ENCODE measurements at regions not wholly inside any gene's neighbourhood (a gene's known extent, or its start where the extent isn't known, plus 50 kb on each side); places are given as distances from the start of the nearest gene placed in this dataset.
"Not testable (repeated sequence)": the region's sequence is repeated elsewhere in the genome, so short reads cannot be mapped to it uniquely, and the experiment has no call there.

DNA sequence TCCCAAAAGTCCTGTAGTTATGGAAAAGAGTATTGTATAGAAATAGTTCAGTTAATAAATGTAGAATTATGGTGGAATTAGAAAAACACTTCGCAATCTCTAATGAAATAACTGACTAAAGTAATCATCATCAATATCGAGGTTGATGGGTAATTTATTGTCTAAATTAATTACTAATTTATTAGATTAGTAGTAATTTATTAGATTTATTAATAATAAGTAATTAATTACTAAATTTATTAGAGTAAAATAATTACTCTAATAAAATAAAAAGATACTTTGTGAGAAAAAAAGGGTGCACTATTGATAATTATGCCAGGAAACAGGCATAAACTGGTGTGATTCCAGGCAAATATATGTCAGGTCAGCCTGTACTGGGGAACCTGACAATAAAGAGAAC, 455.6 kb downstream of the AASDHPPT start:
- no peak for DNase-seq
- intact Hi-C loops (cut with DNase I): no loop called here

DNA sequence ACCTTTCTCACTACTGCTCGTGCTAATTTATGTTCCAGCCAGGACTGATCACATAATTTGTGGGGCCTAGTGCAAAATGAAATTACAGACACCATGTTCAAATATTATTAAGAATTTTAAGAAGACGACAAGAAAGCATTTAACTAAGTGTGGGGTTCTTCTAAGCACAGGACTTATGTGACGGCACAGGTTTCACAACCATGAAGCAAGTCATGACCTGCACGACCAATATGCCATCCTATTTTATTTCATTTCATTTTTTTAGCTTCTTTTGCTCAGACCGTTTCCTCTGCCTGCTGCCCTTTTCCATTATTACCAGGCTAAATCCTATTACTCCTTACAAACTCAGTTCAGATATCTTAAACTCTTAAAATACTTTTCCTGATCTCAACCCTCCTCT, 462.5 kb downstream of the AASDHPPT start:
- DNase-seq: no peak
- intact Hi-C loops (cut with DNase I): no loop called here

DNA sequence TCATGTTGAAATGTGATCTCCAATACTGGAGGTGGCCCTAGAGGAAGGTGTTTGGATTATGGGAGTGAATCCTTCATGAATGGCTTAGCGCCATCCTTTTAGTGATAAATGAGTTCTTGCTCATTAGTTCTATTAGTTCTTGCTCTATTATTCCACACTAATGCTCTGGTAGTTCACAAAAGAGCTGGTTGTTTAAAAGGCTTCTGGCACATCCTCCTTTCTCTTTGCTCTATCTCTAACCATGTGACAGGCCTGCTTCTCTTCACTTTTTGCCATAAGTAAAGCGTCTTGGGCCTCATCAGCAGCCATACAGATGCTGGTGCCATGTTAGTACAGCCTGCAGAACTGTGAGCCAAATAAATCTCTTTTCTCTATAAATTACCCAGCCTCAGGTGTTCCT, 469.9 kb downstream of the GUCY1A2 start:
- intact Hi-C loops (cut with DNase I): no loop called here
- DNase-seq: no peak

DNA sequence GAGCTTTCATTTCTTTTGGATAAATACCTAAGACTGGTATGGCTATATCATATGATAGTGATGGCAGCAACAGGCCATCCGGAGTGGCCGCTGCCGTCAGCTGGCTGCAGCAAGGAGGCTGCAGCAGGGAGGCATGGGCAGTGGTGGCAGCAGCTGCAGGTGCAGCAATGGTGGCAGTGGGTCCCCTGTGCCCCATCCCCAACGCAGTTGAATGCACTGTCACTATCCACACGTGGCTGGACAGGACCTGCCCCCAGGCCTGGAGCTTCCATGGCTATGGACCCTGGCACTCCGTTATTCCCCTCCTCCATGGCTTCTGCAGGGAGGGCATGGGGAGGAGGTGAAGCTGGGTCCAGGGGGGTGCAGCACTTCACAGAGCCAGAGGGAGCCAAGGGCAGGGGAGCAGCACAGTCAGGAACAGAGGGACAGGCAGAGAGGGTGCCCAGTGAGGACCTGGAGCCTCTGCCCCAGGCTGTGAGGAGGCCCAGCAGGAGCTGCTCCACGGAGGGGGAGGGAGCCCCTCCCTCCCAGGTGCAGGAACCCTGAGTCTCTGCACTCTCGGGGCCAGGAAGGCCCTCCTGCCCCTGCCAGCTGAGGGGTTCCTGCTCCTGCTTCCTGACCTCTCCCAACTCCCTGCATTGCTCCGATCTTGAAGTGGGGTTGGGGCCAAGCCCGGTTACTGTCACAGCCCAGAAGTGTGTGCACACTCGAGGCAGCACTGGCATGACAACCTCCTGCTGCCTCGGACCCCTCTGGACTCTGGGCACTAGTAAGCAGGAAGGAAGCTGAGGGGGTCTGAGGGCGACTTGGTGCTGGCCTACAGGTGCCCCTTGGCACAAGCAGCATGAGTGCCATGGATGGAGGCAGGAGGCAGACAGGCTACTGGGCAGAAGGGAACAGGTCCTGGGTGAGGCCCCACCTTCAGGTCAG, 466.3 kb downstream of the GUCY1A2 start:
- peak in 3 of 10 donors; percentile 31 to 78 (median 41) for DNase-seq
- intact Hi-C loops (cut with DNase I): no loop called here

DNA sequence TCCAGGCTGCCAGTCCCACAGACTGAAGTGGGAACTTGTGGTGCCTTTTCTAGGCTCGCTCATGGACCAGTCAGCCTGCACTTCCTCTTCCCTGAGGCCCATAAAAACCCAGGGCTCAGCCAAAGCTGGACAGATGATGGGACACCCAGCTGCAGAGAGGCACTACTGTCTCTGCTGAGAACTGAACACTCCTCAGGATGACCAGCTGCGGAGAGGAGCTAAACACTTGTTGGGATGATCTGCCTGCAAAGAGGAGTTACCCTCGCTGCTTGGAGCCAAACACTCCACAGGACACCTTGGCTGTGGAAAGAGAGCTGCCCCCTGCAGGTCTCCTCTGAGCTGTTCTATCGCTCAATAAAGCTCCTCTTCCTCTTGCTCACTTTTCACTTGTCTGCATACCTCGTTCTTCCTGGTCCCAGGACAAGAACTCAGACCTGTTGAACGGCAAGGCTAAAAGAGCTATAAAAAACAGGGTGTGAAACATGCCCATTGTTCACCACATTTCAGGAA, 465.5 kb downstream of the GUCY1A2 start:
- DNase-seq: peak in 2 of 10 donors; percentile 35 to 50
- intact Hi-C loops (cut with DNase I): no loop called here

DNA sequence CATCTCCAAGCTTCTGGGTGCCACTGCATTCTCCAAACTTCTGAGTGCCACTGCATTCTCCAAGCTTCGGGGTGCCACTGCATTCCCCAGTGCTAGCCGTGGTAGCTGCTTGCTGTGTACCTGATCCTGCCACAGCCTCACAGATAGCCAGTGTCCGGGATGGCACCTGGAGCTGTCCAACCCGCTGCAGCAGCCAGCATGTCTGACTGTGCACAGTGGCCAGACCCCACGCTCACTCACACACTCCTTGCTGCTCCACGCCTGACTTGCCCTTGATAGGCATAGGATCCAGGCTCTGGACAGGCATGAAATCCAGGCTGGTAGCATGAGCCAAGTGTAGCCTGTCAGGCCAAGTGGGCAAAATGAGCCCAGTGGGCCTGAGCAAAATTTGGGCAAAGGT, 465.0 kb downstream of the GUCY1A2 start:
- intact Hi-C loops (cut with DNase I): no loop called here
- peak in 3 of 10 donors; percentile 47 to 60 (median 55) for DNase-seq

DNA sequence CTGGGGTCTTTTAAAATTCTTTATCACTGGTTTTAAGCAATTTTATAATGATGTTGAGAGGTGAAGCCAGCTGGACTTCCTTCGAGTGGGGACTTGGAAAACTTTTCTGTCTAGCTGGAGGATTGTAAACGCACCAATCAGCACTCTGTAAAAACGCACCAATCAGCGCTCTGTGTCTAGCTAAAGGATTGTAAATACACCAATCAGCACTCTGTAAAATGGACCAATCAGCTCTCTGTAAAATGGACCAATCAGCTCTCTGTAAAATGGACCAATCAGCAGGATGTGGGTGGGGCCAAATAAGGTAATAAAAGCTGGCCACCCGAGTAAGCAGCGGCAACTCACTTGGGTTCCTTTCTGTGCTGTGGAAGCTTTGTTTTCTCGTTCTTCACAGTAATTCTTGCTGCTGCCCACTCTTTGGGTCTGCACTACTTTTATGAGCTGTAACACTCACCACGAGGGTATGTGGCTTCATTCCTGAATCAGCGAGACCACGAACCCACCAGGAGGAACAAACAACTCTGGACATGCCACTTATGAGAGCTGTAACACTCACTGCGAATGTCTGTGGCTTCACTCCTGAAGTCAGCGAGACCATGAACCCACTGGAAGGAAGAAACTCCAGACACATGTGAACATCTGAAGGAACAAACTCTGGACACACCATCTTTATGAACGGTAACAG, 462.6 kb downstream of the GUCY1A2 start:
- intact Hi-C loops (cut with DNase I): not testable (repeated sequence)
- peak in 1 of 10 donors; percentile 30 for DNase-seq

DNA sequence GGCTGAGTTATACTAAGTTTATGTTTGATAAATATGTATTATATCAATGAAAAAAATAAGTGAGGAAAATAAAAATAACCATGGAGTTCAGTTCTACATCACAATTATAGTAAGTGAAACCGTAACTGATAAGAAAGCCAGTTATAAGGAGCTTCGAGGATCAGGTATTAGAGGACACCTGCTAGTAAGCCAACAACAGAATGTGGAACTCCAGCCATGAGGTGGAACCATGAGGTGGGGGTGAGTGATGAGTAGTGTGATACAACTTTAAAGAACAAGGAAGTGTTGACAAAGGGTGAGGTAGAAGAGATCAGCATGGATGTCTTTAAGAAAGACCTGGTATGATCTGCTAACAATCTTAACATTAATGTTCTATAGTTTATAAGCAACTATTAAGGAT, 452.9 kb downstream of the GUCY1A2 start:
- DNase-seq: no peak
- intact Hi-C loops (cut with DNase I): no loop called here

DNA sequence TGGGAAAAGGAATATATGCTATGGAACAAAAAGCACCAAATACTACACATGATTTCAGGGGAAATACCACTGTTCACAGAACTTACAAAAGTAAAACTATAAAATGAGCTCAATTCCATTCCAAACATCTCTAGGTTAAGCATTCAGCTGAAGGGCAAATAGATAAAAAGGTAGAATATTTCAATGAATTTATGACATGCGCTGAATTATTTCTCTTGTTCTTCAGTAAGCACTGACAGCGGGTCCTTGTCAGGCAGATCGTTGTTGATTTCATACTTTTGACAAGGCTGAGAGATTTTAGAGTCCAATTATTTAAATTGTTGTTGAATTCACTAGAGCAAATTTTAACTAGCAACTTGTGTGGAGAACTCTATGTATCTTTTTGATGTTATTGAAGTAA, 449.6 kb downstream of the GUCY1A2 start:
- intact Hi-C loops (cut with DNase I): no loop called here

DNA sequence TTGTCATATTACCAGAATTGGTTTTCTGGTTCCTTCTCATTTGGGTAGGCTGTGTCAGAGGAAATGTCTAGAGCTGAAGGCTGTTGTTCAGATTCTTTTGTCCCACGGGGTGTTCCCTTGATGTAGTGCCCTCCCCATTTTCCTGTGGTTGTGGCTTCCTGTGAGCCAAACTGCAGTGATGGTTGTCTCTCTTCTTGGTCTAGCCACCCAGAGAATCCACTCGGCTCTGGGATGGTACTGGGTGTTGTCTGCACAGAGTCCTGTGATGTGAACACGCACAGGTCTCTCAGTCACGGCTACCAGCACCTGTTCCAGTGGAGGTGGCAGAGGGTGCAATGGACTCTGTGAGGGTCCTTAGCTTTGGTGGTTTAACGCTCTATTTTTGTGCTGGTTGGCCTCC, 440.9 kb downstream of the GUCY1A2 start:
- intact Hi-C loops (cut with DNase I); DNase-seq: not testable (repeated sequence)

More for the DNA sequence above, 449.6 kb downstream of the GUCY1A2 start:
- no peak for DNase-seq

DNA sequence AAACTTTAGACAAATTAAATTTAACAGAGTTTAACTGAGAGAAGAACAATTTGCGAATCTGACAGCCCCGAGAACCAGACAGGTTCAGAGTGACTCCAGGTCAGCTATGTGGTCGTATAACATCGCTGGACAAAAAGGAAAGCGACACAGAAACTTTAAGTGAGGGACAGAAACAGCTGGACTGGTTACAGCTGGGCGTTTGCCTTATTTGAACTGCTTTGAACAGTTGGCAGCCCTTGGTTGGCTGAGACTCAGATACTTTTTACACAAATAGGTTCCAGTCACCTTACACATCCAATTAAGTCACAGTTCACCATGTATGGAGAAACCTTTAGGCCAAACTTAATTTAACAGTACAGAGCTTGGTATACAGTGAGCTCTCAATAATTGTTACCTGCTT, 436.9 kb downstream of the GUCY1A2 start:
- DNase-seq: no peak
- intact Hi-C loops (cut with DNase I): no loop called here

DNA sequence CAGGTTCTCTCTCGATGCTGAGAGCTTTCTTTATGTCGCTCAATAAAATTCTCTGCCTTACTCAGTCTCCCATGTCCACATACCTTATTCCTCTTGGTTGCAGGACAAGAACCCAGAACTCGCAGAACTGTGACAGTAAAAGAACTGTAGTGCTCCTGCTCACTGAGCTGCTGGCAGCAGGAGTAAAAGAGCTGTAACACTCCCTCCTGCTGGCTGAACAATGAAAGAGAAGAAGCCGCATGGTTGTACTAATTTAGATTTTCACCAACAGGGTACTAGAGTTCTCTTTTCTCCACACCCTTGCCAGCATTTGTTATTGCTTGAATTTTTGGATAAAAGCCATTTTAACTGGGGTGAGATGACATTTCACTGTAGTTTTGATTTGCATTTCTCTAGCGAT, 433.2 kb downstream of the GUCY1A2 start:
- DNase-seq: no peak
- intact Hi-C loops (cut with DNase I): no loop called here

DNA sequence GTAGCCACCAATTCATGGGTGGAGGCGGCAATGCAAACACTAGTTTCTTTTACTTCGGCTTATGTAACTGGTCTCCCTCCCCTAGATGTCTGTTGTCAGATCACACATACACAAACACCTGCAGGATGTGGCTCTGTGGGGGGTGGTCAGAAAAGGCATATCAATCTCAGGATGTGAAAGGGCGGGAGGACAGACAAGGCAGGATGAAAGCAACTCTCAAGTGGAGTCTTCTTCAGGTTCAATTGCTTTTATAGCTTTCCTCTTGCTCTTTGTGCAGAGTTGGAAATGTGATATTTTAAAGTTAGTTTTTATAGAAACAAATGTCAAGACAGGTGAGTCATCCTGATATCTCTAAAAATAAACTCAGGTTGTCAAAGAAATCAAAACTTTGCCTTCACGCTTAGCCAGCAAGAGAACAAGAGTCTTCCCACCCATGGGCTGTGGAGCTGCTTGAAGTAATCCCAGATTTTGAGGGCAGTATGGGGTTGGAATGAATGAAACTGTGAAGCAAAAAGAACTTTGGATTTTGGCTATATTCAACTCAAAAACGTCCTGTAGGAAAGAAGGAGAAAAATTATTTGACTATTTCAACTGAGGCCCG, 423.4 kb downstream of the GUCY1A2 start:
- DNase-seq: no peak
- intact Hi-C loops (cut with DNase I): no loop called here

DNA sequence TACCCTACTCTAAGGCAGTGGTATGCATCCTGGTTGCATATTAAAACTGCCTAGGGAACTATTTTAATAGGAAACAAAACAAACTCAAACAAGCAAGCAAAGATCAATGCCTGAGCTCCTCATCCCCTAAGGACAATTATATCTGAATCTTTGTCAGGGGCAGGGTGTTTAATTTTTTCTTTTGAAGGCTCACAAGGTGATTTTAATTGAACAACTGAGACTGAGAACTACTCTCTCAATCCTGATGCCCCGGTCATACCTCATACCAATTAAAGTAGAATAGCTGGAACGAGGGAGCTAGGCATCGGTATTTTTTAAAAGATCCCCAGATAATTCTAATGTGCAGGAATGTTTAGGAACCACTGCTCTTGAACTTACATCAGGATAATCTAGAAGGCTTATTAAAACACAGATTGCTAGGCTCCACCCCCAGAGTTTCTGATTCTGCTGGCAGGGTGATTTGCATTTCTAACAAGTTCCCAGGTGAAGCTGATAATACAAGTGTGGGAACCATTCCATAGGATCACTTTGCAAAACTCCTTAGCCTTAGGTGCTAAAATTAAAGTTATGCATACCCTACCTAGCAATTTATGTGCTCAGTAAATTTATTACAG, 416.5 kb downstream of the GUCY1A2 start:
- no peak for DNase-seq
- intact Hi-C loops (cut with DNase I): no loop called here

DNA sequence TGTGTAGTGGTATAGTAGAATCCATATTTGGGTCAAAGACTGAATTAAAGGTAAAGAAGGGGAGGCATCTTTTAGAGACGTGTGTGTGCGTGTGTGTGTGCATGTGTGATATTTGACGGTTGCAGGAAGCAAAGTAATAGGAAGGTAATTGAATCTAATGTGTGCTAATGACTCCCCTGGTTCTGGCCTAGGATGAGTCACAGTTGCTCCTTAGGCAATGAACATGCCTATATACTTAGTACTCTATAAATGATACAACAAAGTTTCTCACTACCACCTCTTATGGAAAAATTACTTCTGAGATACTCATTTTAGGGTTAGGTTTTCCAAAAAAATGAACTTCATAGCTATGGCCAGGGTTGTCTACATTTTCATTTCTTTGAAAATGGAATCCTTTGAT, 409.6 kb downstream of the GUCY1A2 start:
- no peak for DNase-seq

DNA sequence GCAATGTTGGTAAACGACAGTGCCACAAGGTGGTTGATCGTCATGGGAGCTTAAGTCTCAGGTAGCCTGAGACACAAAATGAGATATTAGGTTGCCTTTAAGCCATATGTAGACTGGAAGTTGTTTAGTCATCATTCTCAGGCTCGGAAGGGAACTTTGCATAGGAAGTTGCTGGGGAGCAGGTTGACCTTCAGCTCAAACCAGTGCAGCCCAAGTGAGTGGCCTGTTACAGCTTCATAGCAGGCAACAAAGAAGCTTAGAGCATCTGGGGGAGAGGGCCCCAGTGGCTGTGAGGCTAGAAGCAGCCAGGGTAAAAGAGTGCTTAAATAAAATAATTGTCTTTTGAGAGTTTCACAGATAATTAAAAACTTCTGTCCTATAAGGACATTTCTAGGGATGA, 404.0 kb downstream of the GUCY1A2 start:
- no peak for DNase-seq
- intact Hi-C loops (cut with DNase I): no loop called here

More for the DNA sequence above, 409.6 kb downstream of the GUCY1A2 start:
- intact Hi-C loops (cut with DNase I): no loop called here

DNA sequence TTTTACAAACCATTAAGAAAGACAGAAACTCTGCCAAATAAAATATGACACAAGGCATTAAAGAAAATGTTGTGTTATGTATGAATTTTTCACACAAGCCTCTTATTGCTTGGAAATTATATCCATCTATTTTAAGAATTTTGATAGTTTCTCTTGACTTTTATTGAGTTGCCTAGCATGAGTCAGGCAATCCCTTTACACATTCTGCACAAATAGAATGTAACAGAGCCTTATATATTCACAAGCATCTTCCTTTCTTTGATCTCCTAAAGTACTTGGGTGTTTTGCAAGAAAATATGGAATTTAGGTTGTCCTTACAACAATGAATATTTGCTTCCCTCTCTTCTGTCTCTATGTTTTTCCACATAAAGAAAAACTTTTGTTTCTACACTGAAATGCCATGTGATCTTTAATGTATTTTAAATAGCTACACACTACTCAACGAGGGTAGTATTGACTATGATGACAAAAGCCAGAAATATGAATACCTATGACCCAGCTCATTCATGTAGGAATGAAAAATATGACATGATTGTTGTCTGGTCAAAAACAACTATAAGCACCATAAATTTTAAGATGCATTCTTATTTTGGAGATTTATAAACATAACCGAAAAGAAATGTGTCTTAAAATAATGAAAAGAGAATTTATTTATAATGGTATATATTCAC, 398.8 kb downstream of the GUCY1A2 start:
- intact Hi-C loops (cut with DNase I): no loop called here
- DNase-seq: no peak

DNA sequence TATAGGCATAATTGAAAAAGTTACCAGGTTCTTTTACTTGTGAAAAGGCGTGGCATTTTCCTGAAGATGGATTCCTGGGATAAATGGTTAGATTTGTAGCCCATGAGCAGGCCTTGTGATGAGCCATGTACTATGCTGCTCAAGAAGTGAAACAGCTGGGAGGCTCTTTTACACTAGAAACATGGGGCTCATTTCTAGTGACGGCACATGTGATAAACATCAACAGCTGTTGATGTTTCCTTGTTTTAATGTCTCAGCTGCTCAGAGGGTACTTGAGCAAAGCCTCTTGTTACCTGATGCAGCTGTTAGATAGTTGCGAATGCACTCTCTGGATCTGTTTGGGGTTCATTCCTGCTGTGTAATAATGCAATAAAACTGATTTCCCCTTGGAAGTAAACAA, 396.8 kb downstream of the GUCY1A2 start:
- intact Hi-C loops (cut with DNase I): no loop called here
- no peak for DNase-seq
